OCI-LY3 (cell line): ENCODE measurements at regions not wholly inside any gene's neighbourhood (a gene's known extent, or its start where the extent isn't known, plus 50 kb on each side); places are given as distances from the start of the nearest gene placed in this dataset.

Source experiments
- H2AFZ ChIP-seq: fragments of 200-600, 300-600 bp; shearing (Covaris generic); 2 replicates; pipeline ENCODE4 v1.6.0; 2014; ENCODE audit warnings: antibody characterized with exemption, low read depth, low read length
- H3K27ac ChIP-seq: fragments of 200-600, 300-600 bp; sonication (generic); 2 replicates; pipeline ENCODE4 v1.5.1; 2014; ENCODE audit warnings: mild to moderate bottlenecking, low read length, moderate library complexity, mixed read lengths
- H3K27me3 ChIP-seq: fragments of 200-600, 300-600 bp; sonication (generic); 2 replicates; pipeline ENCODE4 v1.6.1; 2014; ENCODE audit warnings: low read depth, low read length, mixed read lengths
- H3K36me3 ChIP-seq: fragments of 200-600, 300-600 bp; sonication (generic); replicated peaks from 2 replicates; pipeline ENCODE3; 2014; ENCODE audit warnings: low read depth, low read length, mixed read lengths
- H3K4me1 ChIP-seq: fragments of 300-600, 200-600 bp; sonication (generic); 2 replicates; pipeline ENCODE4 v1.6.1; 2014; ENCODE audit warnings: low read length, mixed read lengths
- H3K4me2 ChIP-seq: fragments of 200-600, 300-600 bp; sonication (generic); 2 replicates; pipeline ENCODE4 v1.6.1; 2014; ENCODE audit warnings: low read length, mixed read lengths
- H3K4me3 ChIP-seq: fragments of 300-600, 200-600 bp; sonication (generic); 2 replicates; pipeline ENCODE4 v1.5.1; 2014; ENCODE audit warnings: antibody characterized with exemption, mild to moderate bottlenecking, low read length, moderate library complexity
- H3K79me2 ChIP-seq: fragments of 300-600, 200-600 bp; shearing (Covaris generic); 2 replicates; pipeline ENCODE4 v1.6.1; 2014; ENCODE audit warnings: mild to moderate bottlenecking, low read length, mixed read lengths
- H3K9ac ChIP-seq: fragments of 300-600, 200-600 bp; shearing (Covaris generic); 2 replicates; pipeline ENCODE4 v1.6.0; 2014; ENCODE audit warnings: mild to moderate bottlenecking, low read length, moderate library complexity
- H3K9me3 ChIP-seq: fragments of 200-600, 300-600 bp; shearing (Covaris generic); 2 replicates; pipeline ENCODE4 v1.6.1; 2014; ENCODE audit warnings: low read length, mixed read lengths; ENCODE audit not compliant: insufficient read depth
- H4K20me1 ChIP-seq: fragments of 200-600, 300-600 bp; sonication (generic); 2 replicates; pipeline ENCODE4 v1.6.1; 2016; ENCODE audit warnings: low read length, mixed read lengths; ENCODE audit not compliant: insufficient read depth
- CTCF ChIP-seq: fragments of 200-600, 300-600 bp; sonication (generic); IDR thresholded peaks from 2 replicates; pipeline ENCODE4 v1.5.1; 2014; ENCODE audit warnings: antibody characterized with exemption, low read length, low read depth
- EZH2phosphoT487 ChIP-seq: fragments of 200-600 bp; shearing (Covaris generic); IDR thresholded peaks from 2 replicates; pipeline ENCODE4 v1.6.1; 2018; ENCODE audit warnings: antibody characterized with exemption, mixed run types, low read depth

- H3K4me2 ChIP-seq = no peak overlapping the region
- no peaks in the 10 kb centered on the region for H3K9me3 ChIP-seq
- no peak overlapping the region for H3K27ac ChIP-seq
- H3K79me2 ChIP-seq = no peaks in the 10 kb centered on the region
- H3K9ac ChIP-seq = no peak overlapping the region
- no peaks in the 10 kb centered on the region for H3K27me3 ChIP-seq
- H4K20me1 ChIP-seq = no peaks in the 10 kb centered on the region
- no peak for TF ChIP-seq EZH2phosphoT487
- no peak for TF ChIP-seq CTCF
- no peak overlapping the region for H2AFZ ChIP-seq
- H3K36me3 ChIP-seq = no peaks in the 10 kb centered on the region
- no peak overlapping the region for H3K4me3 ChIP-seq
- no peaks in the 10 kb centered on the region for H3K4me1 ChIP-seq
These were observed 399.2 kb upstream of the GRID2 start for GRCh38 chr4:91904556-91904955.

GRCh38 chr4:91909963-91910362 lies 393.8 kb upstream of the GRID2 start:
- Histone ChIP-seq H3K27ac (no peak overlapping the region), H2AFZ (peak overlapping the region; percentile 85), H3K27me3 (no peaks in the 10 kb centered on the region), H3K36me3 (no peaks in the 10 kb centered on the region), H3K9me3 (no peaks in the 10 kb centered on the region), H4K20me1 (no peaks in the 10 kb centered on the region), H3K4me1 (peaks cover 7% of the 10 kb centered on the region), H3K4me3 (no peak overlapping the region), H3K79me2 (no peaks in the 10 kb centered on the region), H3K9ac (no peak overlapping the region), H3K4me2 (peak overlapping the region; percentile 13; the same call in 1 of the 2 replicates)
- TF ChIP-seq CTCF (no peak), EZH2phosphoT487 (no peak)

GRCh38 chr4:91914176-91914804 lies 389.5 kb upstream of the GRID2 start:
- Histone ChIP-seq H3K4me1 (peaks cover 7% of the 10 kb centered on the region), H3K4me2 (no peak overlapping the region), H3K9me3 (no peaks in the 10 kb centered on the region), H3K9ac (no peak overlapping the region), H3K27ac (no peak overlapping the region), H3K27me3 (no peaks in the 10 kb centered on the region), H3K36me3 (no peaks in the 10 kb centered on the region), H3K4me3 (no peak overlapping the region), H2AFZ (no peak overlapping the region), H4K20me1 (no peaks in the 10 kb centered on the region), H3K79me2 (no peaks in the 10 kb centered on the region)
- no peak for TF ChIP-seq CTCF
- TF ChIP-seq EZH2phosphoT487 = no peak

GRCh38 chr4:91916219-91916618 lies 387.5 kb upstream of the GRID2 start:
- Histone ChIP-seq H3K4me1 (no peaks in the 10 kb centered on the region), H3K79me2 (no peaks in the 10 kb centered on the region), H3K36me3 (no peaks in the 10 kb centered on the region), H3K4me3 (no peak overlapping the region), H3K27ac (no peak overlapping the region), H3K9me3 (no peaks in the 10 kb centered on the region), H4K20me1 (no peaks in the 10 kb centered on the region), H3K4me2 (no peak overlapping the region), H2AFZ (no peak overlapping the region), H3K9ac (no peak overlapping the region), H3K27me3 (no peaks in the 10 kb centered on the region)
- TF ChIP-seq EZH2phosphoT487 (no peak), CTCF (no peak)
